GM23338 (cell line): ENCODE measurements at regions not wholly inside any gene's neighbourhood (a gene's known extent, or its start where the extent isn't known, plus 50 kb on each side); places are given as distances from the start of the nearest gene placed in this dataset.

Experiments
- CREB1 ChIP-seq: fragments of 250-450 bp; sonication (Bioruptor Pico); IDR thresholded peaks from 2 replicates; pipeline ENCODE4 v1.5.0; 2020; ENCODE audit warnings: low read depth, mild to moderate bottlenecking, moderate library complexity
- EZH2 ChIP-seq: fragments of 200-600 bp; sonication (generic); IDR thresholded peaks from one replicate; pipeline ENCODE4 v1.8.0; 2017; ENCODE audit warnings: antibody characterized with exemption, mild to moderate bottlenecking, low read depth; ENCODE audit not compliant: unreplicated experiment
- EZH2phosphoT487 ChIP-seq: fragments of 200-600 bp; sonication (generic); IDR thresholded peaks from one replicate; pipeline ENCODE4 v1.8.1; 2018; ENCODE audit warnings: antibody characterized with exemption; ENCODE audit not compliant: unreplicated experiment
- POLR2AphosphoS5 ChIP-seq: IDR thresholded peaks from 2 replicates; pipeline ENCODE4 v1.6.1; 2016; ENCODE audit warnings: antibody characterized with exemption, low read depth
- ZNF114 ChIP-seq: fragments of 250-450 bp; sonication (Bioruptor Pico); IDR thresholded peaks from 2 replicates; pipeline ENCODE4 v1.5.0; 2020; ENCODE audit warnings: mild to moderate bottlenecking, moderate library complexity
- ZNF331 ChIP-seq: fragments of 250-450 bp; sonication (Bioruptor Pico); IDR thresholded peaks from 2 replicates; pipeline ENCODE4 v1.5.0; 2020; ENCODE audit warnings: low read depth, mild to moderate bottlenecking, moderate library complexity
- TF ChIP-seq, protein P1 (sequence below), 2 experiments: fragments of 200-600 bp in 1 of 2; sonication (generic) in 1 of 2; conservative IDR thresholded peaks; 2 replicates each; pipeline versions ENCODE4 v1.5.1 to v1.6.1; 2016 to 2017; ENCODE audit warnings: antibody characterized with exemption in 2 of 2, low read depth in 2 of 2, mild to moderate bottlenecking in 2 of 2, moderate library complexity in 1 of 2
- TF ChIP-seq, protein P2 (sequence below): IDR thresholded peaks from one replicate; pipeline ENCODE4 v1.6.1; 2018; ENCODE audit warnings: antibody characterized with exemption; ENCODE audit not compliant: unreplicated experiment

DNA sequence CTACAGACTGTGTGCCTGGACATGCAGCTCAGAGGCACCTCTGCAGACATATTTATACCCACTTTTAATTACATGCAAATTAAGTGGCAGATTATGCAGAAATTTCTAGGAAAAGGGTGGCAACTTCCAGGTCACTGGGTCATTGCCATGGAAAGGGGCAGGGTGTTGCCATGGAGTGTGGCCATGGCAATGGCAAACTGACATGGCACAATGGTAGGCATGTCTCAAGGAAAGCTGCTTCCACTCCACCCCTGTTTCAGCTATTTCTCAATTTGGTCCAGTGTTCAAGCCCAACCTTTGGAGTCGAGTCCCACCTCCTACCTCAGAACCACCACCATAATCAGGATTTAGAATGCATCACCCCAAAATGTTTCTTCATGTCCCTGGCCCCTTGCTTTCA lies 170.7 kb upstream of the TSHZ3 start:
- TF ChIP-seq, protein P1, sequence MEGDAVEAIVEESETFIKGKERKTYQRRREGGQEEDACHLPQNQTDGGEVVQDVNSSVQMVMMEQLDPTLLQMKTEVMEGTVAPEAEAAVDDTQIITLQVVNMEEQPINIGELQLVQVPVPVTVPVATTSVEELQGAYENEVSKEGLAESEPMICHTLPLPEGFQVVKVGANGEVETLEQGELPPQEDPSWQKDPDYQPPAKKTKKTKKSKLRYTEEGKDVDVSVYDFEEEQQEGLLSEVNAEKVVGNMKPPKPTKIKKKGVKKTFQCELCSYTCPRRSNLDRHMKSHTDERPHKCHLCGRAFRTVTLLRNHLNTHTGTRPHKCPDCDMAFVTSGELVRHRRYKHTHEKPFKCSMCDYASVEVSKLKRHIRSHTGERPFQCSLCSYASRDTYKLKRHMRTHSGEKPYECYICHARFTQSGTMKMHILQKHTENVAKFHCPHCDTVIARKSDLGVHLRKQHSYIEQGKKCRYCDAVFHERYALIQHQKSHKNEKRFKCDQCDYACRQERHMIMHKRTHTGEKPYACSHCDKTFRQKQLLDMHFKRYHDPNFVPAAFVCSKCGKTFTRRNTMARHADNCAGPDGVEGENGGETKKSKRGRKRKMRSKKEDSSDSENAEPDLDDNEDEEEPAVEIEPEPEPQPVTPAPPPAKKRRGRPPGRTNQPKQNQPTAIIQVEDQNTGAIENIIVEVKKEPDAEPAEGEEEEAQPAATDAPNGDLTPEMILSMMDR (conservative IDR thresholded peaks at IDR 0.05; ENCODE audit: low read depth in 2 of 2), result no peak
- TF ChIP-seq POLR2AphosphoS5 (no peak), EZH2 (no peak), ZNF114 (CRISPR knock-in tag) (no peak), EZH2phosphoT487 (no peak), ZNF331 (CRISPR knock-in tag) (no peak), CREB1 (CRISPR knock-in tag) (no peak)
- TF ChIP-seq, protein P2, sequence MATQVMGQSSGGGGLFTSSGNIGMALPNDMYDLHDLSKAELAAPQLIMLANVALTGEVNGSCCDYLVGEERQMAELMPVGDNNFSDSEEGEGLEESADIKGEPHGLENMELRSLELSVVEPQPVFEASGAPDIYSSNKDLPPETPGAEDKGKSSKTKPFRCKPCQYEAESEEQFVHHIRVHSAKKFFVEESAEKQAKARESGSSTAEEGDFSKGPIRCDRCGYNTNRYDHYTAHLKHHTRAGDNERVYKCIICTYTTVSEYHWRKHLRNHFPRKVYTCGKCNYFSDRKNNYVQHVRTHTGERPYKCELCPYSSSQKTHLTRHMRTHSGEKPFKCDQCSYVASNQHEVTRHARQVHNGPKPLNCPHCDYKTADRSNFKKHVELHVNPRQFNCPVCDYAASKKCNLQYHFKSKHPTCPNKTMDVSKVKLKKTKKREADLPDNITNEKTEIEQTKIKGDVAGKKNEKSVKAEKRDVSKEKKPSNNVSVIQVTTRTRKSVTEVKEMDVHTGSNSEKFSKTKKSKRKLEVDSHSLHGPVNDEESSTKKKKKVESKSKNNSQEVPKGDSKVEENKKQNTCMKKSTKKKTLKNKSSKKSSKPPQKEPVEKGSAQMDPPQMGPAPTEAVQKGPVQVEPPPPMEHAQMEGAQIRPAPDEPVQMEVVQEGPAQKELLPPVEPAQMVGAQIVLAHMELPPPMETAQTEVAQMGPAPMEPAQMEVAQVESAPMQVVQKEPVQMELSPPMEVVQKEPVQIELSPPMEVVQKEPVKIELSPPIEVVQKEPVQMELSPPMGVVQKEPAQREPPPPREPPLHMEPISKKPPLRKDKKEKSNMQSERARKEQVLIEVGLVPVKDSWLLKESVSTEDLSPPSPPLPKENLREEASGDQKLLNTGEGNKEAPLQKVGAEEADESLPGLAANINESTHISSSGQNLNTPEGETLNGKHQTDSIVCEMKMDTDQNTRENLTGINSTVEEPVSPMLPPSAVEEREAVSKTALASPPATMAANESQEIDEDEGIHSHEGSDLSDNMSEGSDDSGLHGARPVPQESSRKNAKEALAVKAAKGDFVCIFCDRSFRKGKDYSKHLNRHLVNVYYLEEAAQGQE, result no peak
